ENCODE measurements at regions not wholly inside any gene's neighbourhood (a gene's known extent, or its start where the extent isn't known, plus 50 kb on each side); places are given as distances from the start of the nearest gene placed in this dataset.
A peak's percentile ranks its signal among the peaks of the same experiment; 100 is the strongest.
"Not testable (repeated sequence)": the region's sequence is repeated elsewhere in the genome, so short reads cannot be mapped to it uniquely, and the experiment has no call there.

DNA sequence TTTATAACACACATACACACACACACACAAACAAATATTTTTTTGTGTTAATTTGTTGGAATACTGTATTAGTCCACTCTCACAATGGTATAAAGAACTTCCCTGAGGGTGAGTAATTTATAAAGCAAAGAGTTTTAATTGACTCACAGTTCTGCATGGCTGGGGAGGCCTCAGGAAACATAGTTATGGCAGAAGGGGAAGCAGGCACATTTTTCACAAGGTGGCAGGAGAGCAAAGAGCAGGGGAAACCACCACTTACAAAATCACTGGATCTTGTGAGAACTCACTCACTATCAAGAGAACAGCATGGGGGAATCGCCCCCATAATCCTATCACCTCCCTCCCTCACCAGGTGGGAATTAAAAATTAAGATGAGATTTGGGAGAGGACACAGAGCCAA lies 205.4 kb upstream of the PTPRD start:
- Histone ChIP-seq H3K9me3 (ENCODE audit: control insufficient read depth, insufficient read depth, low read depth, low read length) (peaks cover 5% of the 10 kb centered on the region; the same call in 1 of the 2 replicates), H3K36me3 (ENCODE audit: control insufficient read depth, insufficient read depth, low read length) (no peaks in the 10 kb centered on the region), H3K4me1 (ENCODE audit: control insufficient read depth, insufficient read depth, low read length) (no peaks in the 10 kb centered on the region), H3K9ac (ENCODE audit: low read length) (no peak overlapping the region), H3K4me3 (ENCODE audit: low read depth, low read length) (no peak overlapping the region), H3K27me3 (ENCODE audit: control insufficient read depth, insufficient read depth, low read length) (no peaks in the 10 kb centered on the region), H3K27ac (ENCODE audit: low read depth, low read length) (no peak overlapping the region)

DNA sequence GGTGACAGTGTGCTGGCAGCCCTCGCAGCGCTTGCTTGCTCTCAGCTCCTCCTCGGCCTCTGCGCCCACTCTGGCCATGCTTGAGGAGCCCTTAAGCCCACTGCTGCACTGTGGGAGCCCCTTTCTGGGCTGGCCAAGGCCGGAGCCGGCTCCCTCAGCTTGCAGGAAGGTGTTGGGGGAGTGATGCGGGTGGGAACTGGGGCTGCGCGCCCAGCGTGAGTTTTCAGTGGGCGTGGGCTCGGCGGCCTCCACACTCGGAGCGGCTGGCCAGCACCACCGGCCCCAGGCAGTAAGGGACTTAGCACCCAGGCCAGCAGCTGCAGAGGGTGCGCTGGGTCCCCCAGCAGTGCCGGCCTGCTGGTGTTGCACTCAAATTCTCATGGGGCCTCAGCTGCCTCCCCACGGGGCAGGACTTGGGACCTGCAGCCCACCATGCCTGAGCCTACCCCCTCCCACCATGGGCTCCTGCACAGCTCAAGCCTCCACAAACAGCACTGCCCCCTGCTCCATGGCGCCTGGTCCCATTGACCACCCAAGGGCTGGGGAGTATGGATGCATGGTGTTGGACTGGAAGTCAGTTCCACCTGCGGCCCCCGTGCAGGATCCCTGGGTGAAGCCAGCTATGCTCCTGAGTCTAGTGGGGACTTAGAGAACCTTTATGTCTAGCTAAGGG lies 223.1 kb upstream of the PTPRD start:
- no peaks in the 10 kb centered on the region for H3K4me1 ChIP-seq (ENCODE audit: control insufficient read depth, insufficient read depth, low read length)
- no peak overlapping the region for H3K4me3 ChIP-seq (ENCODE audit: low read depth, low read length)
- no peaks in the 10 kb centered on the region for H3K36me3 ChIP-seq (ENCODE audit: control insufficient read depth, insufficient read depth, low read length)
- H3K27ac ChIP-seq (ENCODE audit: low read depth, low read length) = no peak overlapping the region
- H3K27me3 ChIP-seq (ENCODE audit: control insufficient read depth, insufficient read depth, low read length) = no peaks in the 10 kb centered on the region
- no peak overlapping the region for H3K9ac ChIP-seq (ENCODE audit: low read length)
- peaks cover 3% of the 10 kb centered on the region for H3K9me3 ChIP-seq (ENCODE audit: control insufficient read depth, insufficient read depth, low read depth, low read length)

DNA sequence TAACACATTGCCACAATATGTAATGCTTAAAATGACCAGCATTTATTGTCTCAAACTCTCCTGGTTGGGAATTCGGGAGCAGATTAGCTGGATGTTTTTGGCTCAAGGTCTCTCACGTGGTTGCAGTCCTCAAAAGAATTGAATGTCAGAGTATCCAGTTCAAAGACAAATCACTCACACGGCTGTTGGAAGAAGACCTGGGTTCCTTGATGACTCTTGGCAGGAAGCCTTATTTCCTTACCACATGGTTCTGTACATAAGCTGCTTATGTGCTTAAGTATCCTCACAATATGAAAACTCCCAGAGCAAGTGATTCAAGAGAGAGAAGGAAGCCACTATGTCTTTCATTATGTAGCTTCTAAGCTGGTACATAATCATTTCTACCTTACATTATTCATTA lies 230.3 kb upstream of the PTPRD start:
- Histone ChIP-seq H3K9me3 (ENCODE audit: control insufficient read depth, insufficient read depth, low read depth, low read length) (no peaks in the 10 kb centered on the region), H3K4me3 (ENCODE audit: low read depth, low read length) (no peak overlapping the region), H3K27me3 (ENCODE audit: control insufficient read depth, insufficient read depth, low read length) (no peaks in the 10 kb centered on the region), H3K36me3 (ENCODE audit: control insufficient read depth, insufficient read depth, low read length) (no peaks in the 10 kb centered on the region), H3K27ac (ENCODE audit: low read depth, low read length) (no peak overlapping the region), H3K4me1 (ENCODE audit: control insufficient read depth, insufficient read depth, low read length) (no peaks in the 10 kb centered on the region), H3K9ac (ENCODE audit: low read length) (no peak overlapping the region)

DNA sequence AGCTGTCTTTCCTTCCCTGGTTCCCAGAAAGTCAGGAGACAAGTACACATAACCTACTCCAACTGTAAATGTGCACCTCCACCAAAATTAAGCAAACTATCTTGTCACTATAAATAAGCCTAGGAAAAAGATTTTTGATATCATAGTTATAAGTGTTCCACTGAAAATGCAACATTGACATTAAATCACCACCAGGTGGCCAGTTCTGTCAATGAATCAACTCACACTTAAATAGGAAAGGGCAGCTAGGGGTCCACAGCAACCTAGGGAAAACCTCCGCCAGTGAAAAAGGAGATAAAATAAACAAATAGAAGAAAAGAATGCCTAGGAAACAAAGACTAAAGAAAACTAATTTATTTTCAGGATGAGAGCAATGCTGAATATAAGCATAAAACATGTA lies 243.0 kb upstream of the PTPRD start:
- H3K9me3 ChIP-seq (ENCODE audit: control insufficient read depth, insufficient read depth, low read depth, low read length) = no peaks in the 10 kb centered on the region
- H3K9ac ChIP-seq (ENCODE audit: low read length) = no peak overlapping the region
- H3K27me3 ChIP-seq (ENCODE audit: control insufficient read depth, insufficient read depth, low read length) = no peaks in the 10 kb centered on the region
- H3K27ac ChIP-seq (ENCODE audit: low read depth, low read length) = no peak overlapping the region
- no peak overlapping the region for H3K4me3 ChIP-seq (ENCODE audit: low read depth, low read length)
- no peaks in the 10 kb centered on the region for H3K4me1 ChIP-seq (ENCODE audit: control insufficient read depth, insufficient read depth, low read length)
- H3K36me3 ChIP-seq (ENCODE audit: control insufficient read depth, insufficient read depth, low read length) = no peaks in the 10 kb centered on the region

DNA sequence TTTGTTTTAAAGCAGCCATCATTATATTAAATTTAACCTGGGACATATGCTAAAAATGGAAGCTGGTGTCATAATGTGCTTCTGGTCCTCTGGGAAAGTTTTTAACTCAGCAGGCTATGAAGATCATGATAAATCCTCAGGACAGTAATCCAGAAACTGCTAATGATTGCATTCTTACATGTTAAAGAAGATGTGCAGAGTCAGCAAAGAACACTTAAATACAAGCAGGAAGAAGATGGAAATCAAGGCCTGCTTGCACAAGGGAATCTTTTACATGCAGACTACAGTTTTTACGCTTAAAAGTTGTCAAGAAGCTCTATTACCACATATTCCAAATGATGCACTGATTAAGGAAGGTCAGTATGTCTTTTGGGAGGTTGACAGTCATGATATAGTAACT lies 246.0 kb upstream of the PTPRD start:
- H3K9ac ChIP-seq (ENCODE audit: low read length) = no peak overlapping the region
- no peaks in the 10 kb centered on the region for H3K27me3 ChIP-seq (ENCODE audit: control insufficient read depth, insufficient read depth, low read length)
- H3K27ac ChIP-seq (ENCODE audit: low read depth, low read length) = no peak overlapping the region
- no peaks in the 10 kb centered on the region for H3K9me3 ChIP-seq (ENCODE audit: control insufficient read depth, insufficient read depth, low read depth, low read length)
- no peak overlapping the region for H3K4me3 ChIP-seq (ENCODE audit: low read depth, low read length)
- H3K4me1 ChIP-seq (ENCODE audit: control insufficient read depth, insufficient read depth, low read length) = no peaks in the 10 kb centered on the region
- no peaks in the 10 kb centered on the region for H3K36me3 ChIP-seq (ENCODE audit: control insufficient read depth, insufficient read depth, low read length)

DNA sequence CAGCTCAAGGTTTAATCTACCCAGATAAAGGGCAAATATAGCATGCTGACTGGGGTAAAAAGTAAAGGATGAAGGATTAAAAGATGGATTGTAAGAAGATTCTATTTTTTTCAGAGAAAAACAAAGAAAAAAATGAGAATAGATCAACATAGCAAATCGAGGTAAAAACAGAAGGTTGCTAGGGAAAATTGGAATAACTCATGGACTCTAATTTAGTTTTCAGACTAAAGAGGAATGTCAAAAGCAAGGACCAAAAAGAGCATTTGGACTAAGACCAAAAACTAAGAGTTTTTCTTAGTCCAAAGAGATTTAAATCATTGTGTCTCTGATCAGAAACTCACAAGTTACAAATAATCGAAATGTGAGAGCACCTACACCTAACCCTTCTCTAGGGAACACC lies 250.7 kb upstream of the PTPRD start:
- Histone ChIP-seq H3K9ac (ENCODE audit: low read length) (no peak overlapping the region), H3K27me3 (ENCODE audit: control insufficient read depth, insufficient read depth, low read length) (no peaks in the 10 kb centered on the region), H3K9me3 (ENCODE audit: control insufficient read depth, insufficient read depth, low read depth, low read length) (no peaks in the 10 kb centered on the region), H3K36me3 (ENCODE audit: control insufficient read depth, insufficient read depth, low read length) (no peaks in the 10 kb centered on the region), H3K4me1 (ENCODE audit: control insufficient read depth, insufficient read depth, low read length) (no peaks in the 10 kb centered on the region), H3K27ac (ENCODE audit: low read depth, low read length) (no peak overlapping the region), H3K4me3 (ENCODE audit: low read depth, low read length) (no peak overlapping the region)

DNA sequence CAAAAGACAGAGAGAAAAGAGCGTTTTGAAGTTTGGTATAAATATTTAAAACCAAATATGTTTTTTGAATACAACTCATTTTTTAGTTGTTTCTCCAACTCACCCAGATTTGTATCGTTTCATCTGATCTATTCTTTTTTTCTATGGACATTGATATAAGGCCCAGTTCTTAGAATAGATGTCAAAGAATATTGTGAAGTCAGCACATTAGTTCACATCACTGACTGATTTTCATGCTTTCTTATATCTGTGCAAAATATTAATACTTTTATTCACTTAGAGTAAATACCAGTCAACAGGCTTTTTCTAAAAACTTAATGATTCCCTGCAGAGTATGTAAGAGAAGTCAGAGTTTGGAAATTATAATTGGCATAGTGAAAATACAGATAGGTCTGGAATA lies 254.4 kb upstream of the PTPRD start:
- Histone ChIP-seq H3K4me3 (ENCODE audit: low read depth, low read length) (no peak overlapping the region), H3K9ac (ENCODE audit: low read length) (no peak overlapping the region), H3K27me3 (ENCODE audit: control insufficient read depth, insufficient read depth, low read length) (no peaks in the 10 kb centered on the region), H3K27ac (ENCODE audit: low read depth, low read length) (no peak overlapping the region), H3K4me1 (ENCODE audit: control insufficient read depth, insufficient read depth, low read length) (no peaks in the 10 kb centered on the region; the same call in 1 of the 2 replicates), H3K36me3 (ENCODE audit: control insufficient read depth, insufficient read depth, low read length) (no peaks in the 10 kb centered on the region), H3K9me3 (ENCODE audit: control insufficient read depth, insufficient read depth, low read depth, low read length) (peaks cover 12% of the 10 kb centered on the region)

DNA sequence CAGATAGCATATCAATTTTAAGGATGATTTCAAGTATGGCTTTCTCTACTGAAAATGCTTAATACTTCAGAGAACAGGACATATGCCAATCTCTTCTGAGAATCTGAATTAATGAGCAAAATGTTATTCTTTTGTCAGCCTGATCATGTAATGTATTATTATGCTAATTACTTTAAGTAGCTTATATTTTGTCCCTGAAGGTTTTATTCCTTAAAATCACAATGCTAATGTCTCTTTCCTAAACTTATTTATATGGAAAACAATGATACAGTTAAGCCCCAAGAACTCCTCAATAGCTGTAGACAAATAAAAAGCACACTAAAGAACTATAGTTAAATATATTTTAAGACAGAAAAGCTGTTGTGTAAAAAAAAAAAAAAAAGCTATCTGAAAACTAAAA lies 256.9 kb upstream of the PTPRD start:
- H3K4me1 ChIP-seq (ENCODE audit: control insufficient read depth, insufficient read depth, low read length) = no peaks in the 10 kb centered on the region; the same call in 1 of the 2 replicates
- no peak overlapping the region for H3K9ac ChIP-seq (ENCODE audit: low read length)
- H3K4me3 ChIP-seq (ENCODE audit: low read depth, low read length) = no peak overlapping the region
- no peaks in the 10 kb centered on the region for H3K27me3 ChIP-seq (ENCODE audit: control insufficient read depth, insufficient read depth, low read length)
- H3K27ac ChIP-seq (ENCODE audit: low read depth, low read length) = no peak overlapping the region
- H3K9me3 ChIP-seq (ENCODE audit: control insufficient read depth, insufficient read depth, low read depth, low read length) = peaks cover 21% of the 10 kb centered on the region
- no peaks in the 10 kb centered on the region for H3K36me3 ChIP-seq (ENCODE audit: control insufficient read depth, insufficient read depth, low read length)

DNA sequence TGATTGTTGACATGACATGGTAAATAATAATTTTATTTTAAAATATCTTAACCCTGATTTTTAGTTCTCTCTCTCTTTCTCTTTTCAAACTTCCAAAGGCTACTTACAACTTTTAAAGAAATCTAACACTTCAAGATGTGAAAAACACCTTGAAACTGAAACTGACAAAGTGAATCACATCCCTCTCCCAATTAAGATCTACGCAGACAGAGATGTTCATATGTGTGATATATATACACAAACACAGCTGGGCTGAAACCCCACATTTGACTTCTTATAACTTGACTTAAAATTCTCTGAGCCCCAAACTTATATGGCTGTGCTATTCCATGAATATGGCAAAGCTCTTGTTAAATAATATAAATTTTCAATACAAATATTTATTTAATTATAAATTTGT lies 261.2 kb upstream of the PTPRD start:
- Histone ChIP-seq H3K27ac (ENCODE audit: low read depth, low read length) (no peak overlapping the region), H3K4me3 (ENCODE audit: low read depth, low read length) (no peak overlapping the region), H3K27me3 (ENCODE audit: control insufficient read depth, insufficient read depth, low read length) (no peaks in the 10 kb centered on the region), H3K9me3 (ENCODE audit: control insufficient read depth, insufficient read depth, low read depth, low read length) (peaks cover 19% of the 10 kb centered on the region), H3K9ac (ENCODE audit: low read length) (no peak overlapping the region), H3K4me1 (ENCODE audit: control insufficient read depth, insufficient read depth, low read length) (no peaks in the 10 kb centered on the region; the same call in 1 of the 2 replicates), H3K36me3 (ENCODE audit: control insufficient read depth, insufficient read depth, low read length) (no peaks in the 10 kb centered on the region)

DNA sequence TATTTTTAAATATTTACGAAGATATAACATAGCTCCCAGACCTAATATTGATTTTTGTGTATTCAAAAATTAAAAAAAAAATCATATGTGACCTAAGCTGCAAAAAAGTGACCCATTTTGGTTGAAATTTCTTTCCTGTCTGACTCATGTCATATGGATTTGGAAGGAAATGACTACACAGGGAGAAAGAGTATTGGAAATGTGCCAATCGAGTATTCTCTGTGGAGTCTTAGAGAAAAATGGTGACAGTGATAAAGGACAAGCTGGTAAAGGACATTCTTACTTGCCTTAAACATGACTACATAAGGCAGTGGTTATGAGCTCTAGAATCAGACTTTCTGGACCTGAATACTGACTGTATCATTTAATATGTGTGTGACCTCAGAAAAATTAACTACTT lies 262.9 kb upstream of the PTPRD start:
- H3K9me3 ChIP-seq (ENCODE audit: control insufficient read depth, insufficient read depth, low read depth, low read length) = peaks cover 19% of the 10 kb centered on the region
- H3K4me1 ChIP-seq (ENCODE audit: control insufficient read depth, insufficient read depth, low read length) = no peaks in the 10 kb centered on the region
- H3K9ac ChIP-seq (ENCODE audit: low read length) = no peak overlapping the region
- H3K27ac ChIP-seq (ENCODE audit: low read depth, low read length) = no peak overlapping the region
- H3K27me3 ChIP-seq (ENCODE audit: control insufficient read depth, insufficient read depth, low read length) = no peaks in the 10 kb centered on the region
- no peak overlapping the region for H3K4me3 ChIP-seq (ENCODE audit: low read depth, low read length)
- H3K36me3 ChIP-seq (ENCODE audit: control insufficient read depth, insufficient read depth, low read length) = no peaks in the 10 kb centered on the region

DNA sequence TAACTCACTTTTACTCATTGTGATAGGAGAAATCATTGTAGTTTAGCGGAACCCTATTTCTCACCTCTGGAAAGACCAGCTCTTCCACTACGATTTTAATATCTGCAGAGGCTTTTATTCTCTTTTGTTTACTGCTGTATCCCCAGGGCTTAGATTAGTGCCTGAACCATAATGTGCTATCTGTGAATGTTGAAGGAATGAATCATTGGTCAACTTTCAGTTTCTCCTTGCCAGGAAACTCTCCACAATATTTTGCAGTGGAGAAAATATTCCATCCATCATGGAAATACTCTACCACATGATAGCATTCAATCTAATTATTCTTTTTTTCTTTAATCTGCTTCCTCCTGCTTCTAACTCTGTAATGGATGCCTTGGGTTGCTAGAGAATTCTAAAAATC lies 263.5 kb upstream of the PTPRD start:
- H3K27me3 ChIP-seq (ENCODE audit: control insufficient read depth, insufficient read depth, low read length) = no peaks in the 10 kb centered on the region
- no peak overlapping the region for H3K9ac ChIP-seq (ENCODE audit: low read length)
- no peaks in the 10 kb centered on the region for H3K36me3 ChIP-seq (ENCODE audit: control insufficient read depth, insufficient read depth, low read length)
- H3K4me3 ChIP-seq (ENCODE audit: low read depth, low read length) = no peak overlapping the region
- peaks cover 18% of the 10 kb centered on the region for H3K9me3 ChIP-seq (ENCODE audit: control insufficient read depth, insufficient read depth, low read depth, low read length)
- no peak overlapping the region for H3K27ac ChIP-seq (ENCODE audit: low read depth, low read length)
- H3K4me1 ChIP-seq (ENCODE audit: control insufficient read depth, insufficient read depth, low read length) = no peaks in the 10 kb centered on the region

DNA sequence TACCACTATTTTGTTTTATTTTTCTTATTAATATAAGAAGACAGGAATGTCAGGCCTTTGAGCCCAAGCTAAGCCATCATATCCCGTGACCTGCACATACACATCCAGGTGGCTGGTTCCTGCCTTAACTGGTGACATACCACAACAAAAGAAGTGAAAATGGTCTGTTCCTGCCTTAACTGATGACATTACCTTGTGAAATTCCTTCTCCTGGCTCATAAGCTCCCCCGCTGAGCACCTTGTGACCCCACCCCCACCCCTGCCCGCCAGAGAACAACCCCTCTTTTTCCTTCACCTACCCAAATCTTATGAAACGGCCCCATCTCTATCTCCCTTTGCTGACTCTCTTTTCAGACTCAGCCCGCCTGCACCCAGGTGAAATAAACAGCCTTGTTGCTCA lies 277.5 kb upstream of the PTPRD start:
- H3K4me1 ChIP-seq (ENCODE audit: control insufficient read depth, insufficient read depth, low read length); H3K27ac ChIP-seq (ENCODE audit: low read depth, low read length); H3K36me3 ChIP-seq (ENCODE audit: control insufficient read depth, insufficient read depth, low read length); H3K27me3 ChIP-seq (ENCODE audit: control insufficient read depth, insufficient read depth, low read length); H3K4me3 ChIP-seq (ENCODE audit: low read depth, low read length): not testable (repeated sequence)
- Histone ChIP-seq H3K9ac (ENCODE audit: low read length) (peak overlapping the region; percentile 50), H3K9me3 (ENCODE audit: control insufficient read depth, insufficient read depth, low read depth, low read length) (peaks cover 10% of the 10 kb centered on the region; the same call in 1 of the 2 replicates)
